ENCODE measurements at regions not wholly inside any gene's neighbourhood (a gene's known extent, or its start where the extent isn't known, plus 50 kb on each side); places are given as distances from the start of the nearest gene placed in this dataset.

- ATAC-seq (no peak), DNase-seq (ENCODE audit: low spot score) (no peak)
- H3F3A ChIP-seq (replicated peaks; ENCODE audit: low read depth) = no peaks in the 10 kb centered on the region
- no peaks in the 10 kb centered on the region for H3K4me1 ChIP-seq (ENCODE audit: insufficient read depth)
- Mint-ChIP-seq H3K4me1 (no peaks in the 10 kb centered on the region), H3K27ac (no peak overlapping the region), H3K27me3 (ENCODE audit: insufficient read depth, low read depth, poor library complexity) (peaks cover 5% of the 10 kb centered on the region), H3K36me3 (ENCODE audit: low read depth) (no peaks in the 10 kb centered on the region), H3K4me3 (no peak overlapping the region), H3K9me3 (peaks cover 6% of the 10 kb centered on the region; the same call in 1 of the 3 replicates)
- no peak overlapping the region for H3K27ac ChIP-seq (ENCODE audit: low read depth)
- no peak overlapping the region for H2AFZ ChIP-seq
- no peaks in the 10 kb centered on the region for H3K36me3 ChIP-seq (ENCODE audit: insufficient read depth)
- H3K27me3 ChIP-seq (ENCODE audit: insufficient read depth) = no peaks in the 10 kb centered on the region
- TF ChIP-seq ZNF114 (CRISPR knock-in tag; IDR thresholded peaks at IDR 0.05) (no peak), EZH2phosphoT487 (IDR thresholded peaks at IDR 0.05; ENCODE audit: unreplicated experiment) (no peak), JUNB (IDR thresholded peaks at IDR 0.05; ENCODE audit: unreplicated experiment) (no peak), STAT1 (IDR thresholded peaks at IDR 0.05; ENCODE audit: unreplicated experiment) (no peak), ZNF462 (CRISPR knock-in tag; IDR thresholded peaks at IDR 0.05) (no peak), ZNF331 (CRISPR knock-in tag; IDR thresholded peaks at IDR 0.05; ENCODE audit: low read depth) (no peak), POLR2AphosphoS5 (IDR thresholded peaks at IDR 0.05; ENCODE audit: low read depth) (no peak), ETS1 (IDR thresholded peaks at IDR 0.05) (no peak), CREB1 (CRISPR knock-in tag; IDR thresholded peaks at IDR 0.05; ENCODE audit: low read depth) (no peak), CTCF (conservative IDR thresholded peaks at IDR 0.05; ENCODE audit: low read depth in 2 of 2) (no peak), REST (IDR thresholded peaks at IDR 0.05; ENCODE audit: unreplicated experiment) (no peak), EZH2 (IDR thresholded peaks at IDR 0.05; ENCODE audit: low read depth, unreplicated experiment) (no peak), NANOG (IDR thresholded peaks at IDR 0.05; ENCODE audit: borderline replicate concordance) (no peak)
- no peak overlapping the region for H3K4me2 ChIP-seq
- no peak overlapping the region for H3K4me3 ChIP-seq
- no peaks in the 10 kb centered on the region for H3K79me2 ChIP-seq (replicated peaks; ENCODE audit: insufficient read depth)
- no peaks in the 10 kb centered on the region for H4K20me1 ChIP-seq (replicated peaks; ENCODE audit: insufficient read depth)
- peaks cover 6% of the 10 kb centered on the region; the same call in 1 of the 2 replicates for H3K9me2 ChIP-seq (ENCODE audit: insufficient read depth)
These were observed 309.9 kb downstream of the IRX1 start for GRCh38 chr5:3905521-3905920.

All from GM23338 (cell line).